ENCODE measurements at regions not wholly inside any gene's neighbourhood (a gene's known extent, or its start where the extent isn't known, plus 50 kb on each side); places are given as distances from the start of the nearest gene placed in this dataset.

- Histone ChIP-seq H3K79me2 (ENCODE audit: control insufficient read depth, insufficient read depth, low read length) (no peaks in the 10 kb centered on the region), H3K9me1 (ENCODE audit: control insufficient read depth, insufficient read depth, low read length) (no peaks in the 10 kb centered on the region), H3K4me1 (replicated peaks in 1 of 2; ENCODE audit: control insufficient read depth in 2 of 2, insufficient read depth in 2 of 2, low read length in 2 of 2) (peaks cover 0 to 6% of the 10 kb centered on the region in 2 experiments; a peak in 3 of 5 replicates), H2AFZ (ENCODE audit: low read depth, low read length) (no peak overlapping the region), H3K9me3 (replicated peaks; ENCODE audit: control insufficient read depth, insufficient read depth, low read depth, low read length) (no peaks in the 10 kb centered on the region), H3K4me3 (no peak overlapping the region), H3K9ac (ENCODE audit: insufficient read depth in 1 of 2, low read depth in 2 of 2, low read length in 2 of 2) (no peak overlapping the region), H3K36me3 (ENCODE audit: control insufficient read depth, insufficient read depth, low read length) (no peaks in the 10 kb centered on the region), H3K27ac (ENCODE audit: extremely low read depth, low read depth, low read length) (no peak overlapping the region), H3K27me3 (ENCODE audit: control insufficient read depth in 2 of 2, insufficient read depth in 2 of 2, low read length in 2 of 2) (no peaks in the 10 kb centered on the region), H3K4me2 (ENCODE audit: insufficient read depth, low read length) (no peak overlapping the region), H4K20me1 (replicated peaks; ENCODE audit: control insufficient read depth, insufficient read depth, low read length) (no peaks in the 10 kb centered on the region)
- POLR2A ChIA-PET, result no interaction called here
- no peak for DNase-seq (ENCODE audit: extremely low read depth in 1 of 4, low spot score in 3 of 4)
- intact Hi-C loops (cut with micrococcal nuclease) (loop anchor here (5.0 to 10.0 kb wide), 4 partner anchors 244 to 924 kb away; no protein-coding TSS in a partner anchor), in situ Hi-C loops (cut with MboI) (loop anchor here (5.0 to 10.0 kb wide), 2 partner anchors 684 to 787 kb away; no protein-coding TSS in a partner anchor)
- TF ChIP-seq MITF (IDR thresholded peaks at IDR 0.05) (no peak), RB1 (IDR thresholded peaks at IDR 0.05; ENCODE audit: low read depth) (no peak), MYNN (IDR thresholded peaks at IDR 0.05) (no peak), MYNN (CRISPR knock-in tag; IDR thresholded peaks at IDR 0.05) (no peak), ZNF785 (CRISPR knock-in tag; IDR thresholded peaks at IDR 0.05) (no peak), PHB2 (IDR thresholded peaks at IDR 0.05; ENCODE audit: low read depth) (no peak), U2AF1 (optimal IDR thresholded peaks at IDR 0.05; ENCODE audit: low read depth, low read length) (no peak), ETV6 (IDR thresholded peaks at IDR 0.05; ENCODE audit: borderline replicate concordance in 1 of 2, low read depth in 2 of 2, low read length in 1 of 2) (no peak), ETV6 (CRISPR knock-in tag; IDR thresholded peaks at IDR 0.05; ENCODE audit: borderline replicate concordance) (no peak), ZBED1 (IDR thresholded peaks at IDR 0.05) (no peak), AFF1 (IDR thresholded peaks at IDR 0.05; ENCODE audit: low read depth in 1 of 2, partially characterized antibody in 2 of 2) (no peak), SRSF3 (IDR thresholded peaks at IDR 0.05; ENCODE audit: insufficient read depth, low read length) (no peak), ZNF239 (CRISPR knock-in tag; IDR thresholded peaks at IDR 0.05) (no peak), ZNF79 (CRISPR knock-in tag; IDR thresholded peaks at IDR 0.05; ENCODE audit: low read depth) (no peak), NEUROD1 (IDR thresholded peaks at IDR 0.05; ENCODE audit: borderline replicate concordance, low read depth, low read length, partially characterized antibody) (no peak), NCOA2 (IDR thresholded peaks at IDR 0.05; ENCODE audit: partially characterized antibody in 2 of 2) (no peak), RAD51 (IDR thresholded peaks at IDR 0.05; ENCODE audit: borderline replicate concordance, low read depth) (no peak), ZNF75A (CRISPR knock-in tag; IDR thresholded peaks at IDR 0.05) (no peak), ZC3H4 (CRISPR knock-in tag; IDR thresholded peaks at IDR 0.05; ENCODE audit: borderline replicate concordance) (no peak)
- no peak for ATAC-seq
- no TSS peak for BruUV-seq (replicated peaks)
- no peak for FAIRE-seq
- CTCF ChIA-PET (ENCODE audit: low intra/inter-chr PET ratio), result no interaction called here
- WGBS (ENCODE audit: insufficient coverage, low coverage, missing lambda C conversion rate), result 70% methylated on average over 5 of the region's 5 CpGs
Observed at GRCh38 chr2:207479198-207479785, 50.5 kb upstream of the CREB1 start.

All from K562 (cell line).